B cell (primary cell): ENCODE measurements at regions not wholly inside any gene's neighbourhood (a gene's known extent, or its start where the extent isn't known, plus 50 kb on each side); places are given as distances from the start of the nearest gene placed in this dataset.

ENCODE experiments used
- CTCF ChIP-seq: fragments of 200-600 bp; IDR thresholded peaks from one replicate; pipeline ENCODE4 v1.8.0; 2022; ENCODE audit warnings: antibody characterized with exemption, mild to moderate bottlenecking
- EZH2 ChIP-seq: IDR thresholded peaks from 2 replicates; pipeline ENCODE4 v1.6.1; 2012; ENCODE audit warnings: borderline replicate concordance, low read depth, mild to moderate bottlenecking, moderate library complexity, low read length; ENCODE audit not compliant: insufficient read depth, poor library complexity, severe bottlenecking

- no peak for TF ChIP-seq CTCF
- no peak for TF ChIP-seq EZH2
Observed at GRCh38 chr5:38157024-38157423, 101.3 kb upstream of the EGFLAM start.
